ENCODE measurements at regions not wholly inside any gene's neighbourhood (a gene's known extent, or its start where the extent isn't known, plus 50 kb on each side); places are given as distances from the start of the nearest gene placed in this dataset.

DNA sequence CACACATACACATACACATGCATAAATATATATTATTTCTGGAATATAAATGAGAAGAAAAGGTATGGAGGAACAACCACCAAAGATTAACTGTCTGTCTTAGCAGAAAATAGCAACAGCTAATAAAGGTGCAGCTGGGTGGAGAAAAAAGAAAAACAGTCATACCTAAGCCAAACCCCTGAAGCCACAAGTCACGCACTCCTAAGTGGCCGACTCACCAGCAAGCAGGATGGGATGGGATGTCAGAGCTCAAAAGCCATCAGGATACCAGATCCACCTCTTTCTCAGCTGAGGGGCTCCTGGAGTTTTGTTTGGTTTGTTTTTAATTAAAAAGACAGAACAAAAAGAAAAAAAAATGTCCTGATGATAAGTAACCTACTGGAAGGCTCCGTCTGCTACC lies 64.7 kb upstream of the HIVEP3 start:
- Histone ChIP-seq H3K27me3 (no peaks in the 10 kb centered on the region), H3K9me3 (peaks cover 0 to 3% (median 0%) of the 10 kb centered on the region in 11 donors), H3K4me3 (no peak overlapping the region), H3K27ac (no peak overlapping the region), H3K4me1 (peaks cover 0 to 11% (median 4%) of the 10 kb centered on the region in 9 donors), H3K36me3 (no peaks in the 10 kb centered on the region)
- intact Hi-C loops (cut with DNase I): no loop called here
- ATAC-seq: no peak
- 99 to 100% methylated on average over 3 of the region's 3 CpGs for WGBS, 2 donors
- DNase-seq: no peak
- no peak for TF ChIP-seq CTCF (IDR thresholded peaks at IDR 0.05)

- no peaks in the 10 kb centered on the region for H3K36me3 ChIP-seq
- no peaks in the 10 kb centered on the region for H3K9me3 ChIP-seq
- no peaks in the 10 kb centered on the region for H3K27me3 ChIP-seq
- 92 to 95% methylated on average over 3 of the region's 3 CpGs for WGBS, 2 donors
- H3K4me3 ChIP-seq: no peak overlapping the region
- intact Hi-C loops (cut with DNase I): no loop called here
- peaks cover 0 to 11% (median 4%) of the 10 kb centered on the region in 9 donors for H3K4me1 ChIP-seq
- DNase-seq: no peak
- no peak for ATAC-seq
- no peak overlapping the region for H3K27ac ChIP-seq
- TF ChIP-seq CTCF (IDR thresholded peaks at IDR 0.05): no peak
Observed at GRCh38 chr1:41981796-41982195, 63.1 kb upstream of the HIVEP3 start.

DNA sequence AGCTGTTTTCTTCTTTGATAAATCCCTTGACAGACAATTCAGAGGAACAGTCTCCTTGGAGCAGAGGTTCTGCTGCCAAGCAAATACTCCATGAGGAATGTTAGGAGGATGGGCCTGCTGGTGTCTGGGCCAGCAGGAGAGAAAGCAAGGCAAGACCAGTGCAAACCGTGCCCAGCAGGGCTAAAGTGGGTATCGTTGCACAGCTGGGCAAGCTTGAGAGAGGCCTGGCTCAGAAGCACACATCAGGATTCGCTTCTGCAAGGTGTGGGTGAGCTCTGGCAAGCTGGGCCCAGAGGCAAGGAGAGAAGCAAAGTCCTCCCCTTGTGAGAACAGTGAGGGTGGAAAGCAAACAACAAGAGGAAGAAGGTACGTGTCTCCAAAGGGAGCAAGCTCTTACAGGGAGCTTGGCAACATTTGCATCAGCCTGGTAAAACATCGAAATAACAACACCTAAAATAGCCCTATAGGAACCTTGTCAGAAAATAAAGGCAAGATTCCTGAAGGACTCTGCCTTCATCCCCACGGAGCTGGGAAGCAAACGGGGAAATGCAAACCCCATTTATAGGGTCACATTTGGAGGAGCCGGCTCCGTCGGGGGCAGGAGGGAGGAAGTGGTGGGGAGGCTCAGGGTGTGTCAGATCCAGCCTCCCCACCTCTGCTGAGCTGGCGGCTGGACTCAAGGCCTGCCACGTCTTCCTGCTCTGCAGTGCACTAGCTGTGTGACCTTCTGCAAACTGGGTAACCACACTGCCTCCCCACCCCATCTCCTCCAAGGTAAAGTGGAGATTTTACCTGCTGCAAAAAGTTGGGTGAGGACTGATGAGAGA lies 62.3 kb upstream of the HIVEP3 start:
- no peak for TF ChIP-seq CTCF (IDR thresholded peaks at IDR 0.05)
- WGBS, 2 donors: 61 to 72% methylated on average over 12 of the region's 12 CpGs
- Histone ChIP-seq H3K27ac (no peak overlapping the region), H3K4me3 (no peak overlapping the region), H3K36me3 (no peaks in the 10 kb centered on the region), H3K4me1 (peaks cover 0 to 11% (median 4%) of the 10 kb centered on the region in 9 donors), H3K27me3 (no peaks in the 10 kb centered on the region), H3K9me3 (no peaks in the 10 kb centered on the region)
- intact Hi-C loops (cut with DNase I): no loop called here
- DNase-seq (no peak), ATAC-seq (no peak)

- H3K9me3 ChIP-seq: no peaks in the 10 kb centered on the region
- 91% methylated on average over 4 of the region's 4 CpGs for WGBS, 2 donors
- no peak overlapping the region for H3K27ac ChIP-seq
- no peak overlapping the region for H3K4me3 ChIP-seq
- no peaks in the 10 kb centered on the region for H3K36me3 ChIP-seq
- ATAC-seq (no peak), DNase-seq (no peak)
- TF ChIP-seq CTCF (IDR thresholded peaks at IDR 0.05): no peak
- intact Hi-C loops (cut with DNase I): no loop called here
- H3K27me3 ChIP-seq: no peaks in the 10 kb centered on the region
- H3K4me1 ChIP-seq: peaks cover 0 to 11% (median 4%) of the 10 kb centered on the region in 9 donors
Observed at GRCh38 chr1:41978986-41979385, 60.3 kb upstream of the HIVEP3 start.

Data from heart right ventricle (tissue), 16 donors.